ENCODE measurements at regions not wholly inside any gene's neighbourhood (a gene's known extent, or its start where the extent isn't known, plus 50 kb on each side); places are given as distances from the start of the nearest gene placed in this dataset.

DNA sequence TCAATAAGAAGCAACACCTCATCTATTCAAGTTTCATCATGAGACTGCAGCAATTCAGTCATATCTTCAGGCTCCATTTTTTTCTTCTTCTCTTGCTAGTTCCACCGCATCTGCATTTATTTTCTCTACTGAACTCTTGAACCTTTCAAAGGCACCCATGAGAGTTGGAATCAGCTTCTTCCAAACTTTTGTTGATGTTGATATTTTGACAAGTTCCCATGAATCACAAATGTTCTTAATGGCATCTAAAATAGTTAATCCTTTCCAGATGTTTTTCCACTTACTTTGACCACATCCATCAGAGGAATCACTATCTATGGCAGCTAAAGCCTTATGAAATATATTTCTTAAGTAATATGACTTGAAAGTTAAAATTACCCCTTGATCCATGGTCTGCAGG, 434.3 kb downstream of the GPATCH2 start:
- DNase-seq = no peak

DNA sequence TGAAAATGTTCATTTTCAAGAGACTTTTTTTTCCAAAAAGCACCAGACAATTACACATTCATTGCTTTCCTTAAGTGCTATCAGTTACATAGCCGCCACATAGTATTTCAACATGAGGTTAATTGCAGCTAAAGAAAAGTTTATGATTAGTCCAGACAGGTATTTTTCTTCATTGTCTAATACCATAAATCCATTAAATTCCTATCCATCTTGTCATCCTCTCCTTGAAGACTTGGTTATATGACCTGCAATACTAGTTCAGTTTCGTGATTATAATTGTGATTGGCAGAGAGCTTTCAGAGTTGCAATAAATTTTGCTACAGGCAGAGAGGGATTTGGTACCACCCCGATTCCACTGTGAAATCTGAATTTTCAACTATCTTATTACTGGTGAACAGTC, 437.7 kb downstream of the GPATCH2 start:
- no peak for DNase-seq

DNA sequence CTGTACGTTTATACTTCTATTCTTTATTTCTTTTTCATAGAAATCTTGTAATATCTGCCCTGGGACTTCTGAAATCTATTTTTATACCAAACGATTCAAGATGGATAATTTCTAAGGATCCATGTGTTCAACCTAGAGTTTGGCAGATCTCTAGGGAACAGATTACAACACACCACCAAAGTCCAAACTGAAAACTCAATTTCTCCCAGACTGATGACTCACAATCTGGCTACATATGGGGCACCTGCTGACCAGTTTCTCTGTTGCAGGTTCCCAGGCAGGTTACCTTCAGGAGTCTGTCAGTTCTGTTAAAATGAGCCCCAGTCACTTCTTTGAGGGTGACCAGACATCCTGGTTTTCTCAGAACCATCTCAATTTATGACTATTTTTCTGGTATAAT, 439.4 kb downstream of the GPATCH2 start:
- no peak for DNase-seq

DNA sequence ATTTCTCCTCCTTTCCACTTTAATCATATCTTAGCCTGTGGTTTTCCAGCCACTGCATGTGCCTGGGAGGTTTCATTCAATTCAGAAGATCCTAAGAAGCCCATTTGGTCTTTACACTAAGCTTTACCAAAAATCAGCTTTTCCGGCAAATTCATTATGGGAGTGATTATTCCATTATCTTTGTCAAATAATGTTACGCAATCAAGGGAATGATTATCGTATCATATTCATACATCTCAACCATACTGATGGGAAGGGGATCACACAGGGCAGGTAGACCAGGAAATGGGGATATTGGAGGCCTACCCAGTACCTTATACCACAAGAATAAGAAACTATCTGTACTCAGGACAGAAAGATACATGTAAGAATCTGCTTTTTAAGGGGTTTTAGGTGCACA, 440.5 kb downstream of the GPATCH2 start:
- no peak for DNase-seq

GRCh38 chr1:217189362-217189761, 441.5 kb downstream of the GPATCH2 start:
- DNase-seq = no peak

GRCh38 chr1:217188280-217189237, 442.3 kb downstream of the GPATCH2 start:
- DNase-seq = no peak

DNA sequence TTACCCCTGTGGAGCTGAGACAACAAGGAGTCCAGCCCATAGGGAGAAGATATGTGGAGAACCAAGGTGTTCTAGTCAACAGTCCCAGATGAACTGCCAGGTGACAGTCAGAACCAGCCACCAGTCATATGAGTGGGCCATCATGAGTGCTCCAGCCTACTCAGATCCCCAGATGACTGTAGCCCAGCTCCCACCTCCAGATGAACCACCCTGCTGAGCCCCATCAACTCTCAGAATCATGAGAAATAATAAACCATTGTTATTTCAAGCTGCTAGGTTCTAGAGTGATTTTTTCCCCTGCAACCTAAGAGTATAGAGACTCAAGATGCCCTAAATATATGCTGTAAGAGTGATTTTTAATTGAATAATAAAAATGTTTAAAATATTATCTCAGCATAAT, 444.2 kb downstream of the GPATCH2 start:
- DNase-seq = no peak

- DNase-seq = no peak
These were observed 446.0 kb downstream of the GPATCH2 start for GRCh38 chr1:217184854-217185253.

DNA sequence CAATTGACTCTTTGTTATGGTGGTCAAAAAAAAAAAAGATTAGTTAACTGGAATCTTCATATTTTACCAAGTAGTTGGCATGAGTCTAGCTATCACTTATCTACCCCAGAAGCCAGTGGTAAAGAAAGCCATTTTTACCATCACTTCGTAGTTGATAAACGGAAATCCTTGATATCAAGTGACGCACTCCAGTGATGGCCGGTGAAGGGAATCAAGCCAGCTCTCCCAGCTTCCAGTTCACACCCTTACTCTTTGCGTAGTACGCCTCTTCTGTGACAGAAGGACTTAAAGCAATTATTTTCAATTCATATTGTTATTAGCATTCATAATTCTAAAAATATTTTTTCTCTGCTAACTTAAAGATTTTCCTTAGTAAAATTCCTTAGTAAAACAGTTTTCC, 447.9 kb downstream of the GPATCH2 start:
- DNase-seq = no peak

DNA sequence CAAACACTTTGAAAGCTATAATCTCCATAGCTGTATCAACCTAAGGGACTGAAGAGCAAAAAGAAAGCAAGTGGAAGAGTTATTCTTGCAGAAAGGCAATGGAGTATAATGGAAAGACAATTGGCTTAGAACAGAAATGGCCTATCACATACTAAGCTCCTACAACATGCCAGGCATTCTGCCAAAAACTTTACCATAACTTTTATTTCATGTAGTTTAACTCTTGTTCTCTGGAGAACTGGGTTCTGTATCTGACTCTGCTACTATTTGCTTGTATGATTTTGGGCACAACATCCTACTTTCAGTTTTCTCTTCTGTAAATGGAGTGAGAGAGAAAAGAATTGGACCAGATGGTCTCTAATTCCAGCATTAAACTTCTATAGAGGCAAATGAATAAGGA, 449.1 kb downstream of the GPATCH2 start:
- no peak for DNase-seq

GRCh38 chr1:217181176-217181746, 449.6 kb downstream of the GPATCH2 start:
- DNase-seq = no peak

GRCh38 chr1:217180443-217180842, 450.4 kb downstream of the GPATCH2 start:
- DNase-seq = no peak

GRCh38 chr1:217164403-217164802, 441.2 kb upstream of the ESRRG start:
- no peak for DNase-seq

DNA sequence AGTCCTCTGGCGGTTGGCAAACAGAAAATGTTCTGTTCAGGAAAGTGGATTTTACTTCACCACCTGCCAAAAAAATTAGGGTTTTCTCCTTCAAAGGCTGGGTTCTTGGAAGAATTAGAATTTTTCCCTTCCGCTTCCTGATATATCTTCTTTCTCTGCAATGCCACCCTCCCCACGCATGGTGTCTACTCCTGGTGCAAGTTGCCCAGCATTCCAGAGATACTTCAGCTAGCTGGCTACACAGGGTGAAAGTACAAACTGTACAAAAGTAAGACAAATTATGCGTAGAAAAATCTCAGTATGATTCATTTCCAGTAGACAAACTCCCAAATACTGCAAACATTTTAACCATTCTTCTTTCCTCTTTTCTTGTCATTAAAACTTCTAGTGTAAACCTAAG, 430.1 kb upstream of the ESRRG start:
- no peak for DNase-seq

DNA sequence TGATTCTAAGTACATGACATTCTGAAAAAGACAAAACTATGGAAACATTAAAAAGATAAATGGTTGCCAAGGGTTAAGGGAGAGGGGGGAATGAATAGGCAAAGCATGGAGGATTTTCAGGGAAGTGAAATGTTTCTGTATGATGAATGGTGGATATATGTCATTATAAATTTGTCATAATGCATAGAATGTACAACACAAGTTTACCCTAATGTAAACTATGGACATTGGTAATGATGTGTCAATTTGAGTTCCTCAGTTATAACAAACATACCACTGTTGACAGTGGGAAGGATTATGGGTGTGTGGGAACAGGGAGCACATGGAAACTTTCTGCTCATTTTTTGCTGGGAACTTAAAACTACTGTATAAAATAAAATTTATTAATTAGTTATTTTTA, 427.1 kb upstream of the ESRRG start:
- DNase-seq = no peak

- no peak for DNase-seq
These were observed 426.6 kb upstream of the ESRRG start for GRCh38 chr1:217149791-217150190.

DNA sequence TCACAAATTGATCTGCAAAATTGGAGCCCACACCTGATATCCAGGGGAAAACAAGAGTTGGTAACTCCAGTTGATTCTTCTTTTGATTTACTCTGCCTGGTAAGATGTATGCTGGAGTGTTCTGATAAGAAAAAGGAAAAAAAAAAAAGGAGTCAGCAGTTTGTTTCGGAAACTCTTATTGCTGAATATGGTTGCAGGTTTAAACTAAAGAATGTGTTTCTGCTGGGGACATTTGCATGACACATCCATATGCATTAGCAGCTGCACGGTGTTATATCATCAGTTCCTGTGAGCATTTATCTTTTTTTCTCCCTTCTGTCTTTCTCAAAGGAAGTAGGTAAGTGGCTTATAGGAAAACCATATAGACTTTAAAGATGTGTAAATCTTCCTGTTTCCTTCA, 418.5 kb upstream of the ESRRG start:
- DNase-seq = no peak

GRCh38 chr1:217140041-217140901, 417.0 kb upstream of the ESRRG start:
- peak; percentile 67 for DNase-seq

GRCh38 chr1:217139513-217139912, 416.3 kb upstream of the ESRRG start:
- DNase-seq = peak; percentile 78

GRCh38 chr1:217138799-217139466, 415.7 kb upstream of the ESRRG start:
- peak; percentile 69 for DNase-seq

- DNase-seq = peak; percentile 68
These were observed 415.0 kb upstream of the ESRRG start for GRCh38 chr1:217138173-217138765.

GRCh38 chr1:217137210-217137881, 414.1 kb upstream of the ESRRG start:
- DNase-seq = peak; percentile 63

Data from retina (tissue), 1 donor.